Vagina (tissue), 2 donors: ENCODE measurements at regions not wholly inside any gene's neighbourhood (a gene's known extent, or its start where the extent isn't known, plus 50 kb on each side); places are given as distances from the start of the nearest gene placed in this dataset.

Source experiments
- POLR2A ChIP-seq, 2 donors: fragments of 450-650 bp; IDR thresholded peaks; one replicate each; pipeline ENCODE4 v1.6.1; 2017; ENCODE audit warnings: antibody characterized with exemption in 2 of 2, mild to moderate bottlenecking in 2 of 2, moderate library complexity in 2 of 2
- TF ChIP-seq, protein P1 (sequence below), 3 experiments: fragments of 450-650 bp in 2 of 3; fragments of 200-600 bp in 1 of 3; sonication (generic) in 1 of 3; IDR thresholded peaks; one replicate each; pipeline ENCODE4 v1.5.1; 2017 to 2019; ENCODE audit warnings: antibody characterized with exemption in 3 of 3, mild to moderate bottlenecking in 2 of 3, moderate library complexity in 2 of 3

DNA sequence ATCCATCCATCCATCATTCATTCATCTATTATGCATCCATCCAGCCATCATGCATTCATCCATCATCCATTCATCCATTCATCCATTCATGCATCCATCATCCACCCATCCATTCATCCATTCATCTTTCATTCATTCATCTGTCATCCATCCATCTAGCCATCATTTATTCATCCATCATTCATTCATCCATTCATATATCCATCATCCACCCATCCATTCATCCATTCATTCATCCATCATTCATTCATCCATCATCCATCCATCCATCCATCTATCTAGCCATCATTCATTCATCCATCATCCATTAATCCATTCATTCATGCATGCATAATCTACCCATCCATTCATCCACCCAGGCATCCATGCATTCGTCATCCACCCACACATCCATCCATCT lies 1450.3 kb downstream of the TBC1D22A start:
- TF ChIP-seq, protein P1, sequence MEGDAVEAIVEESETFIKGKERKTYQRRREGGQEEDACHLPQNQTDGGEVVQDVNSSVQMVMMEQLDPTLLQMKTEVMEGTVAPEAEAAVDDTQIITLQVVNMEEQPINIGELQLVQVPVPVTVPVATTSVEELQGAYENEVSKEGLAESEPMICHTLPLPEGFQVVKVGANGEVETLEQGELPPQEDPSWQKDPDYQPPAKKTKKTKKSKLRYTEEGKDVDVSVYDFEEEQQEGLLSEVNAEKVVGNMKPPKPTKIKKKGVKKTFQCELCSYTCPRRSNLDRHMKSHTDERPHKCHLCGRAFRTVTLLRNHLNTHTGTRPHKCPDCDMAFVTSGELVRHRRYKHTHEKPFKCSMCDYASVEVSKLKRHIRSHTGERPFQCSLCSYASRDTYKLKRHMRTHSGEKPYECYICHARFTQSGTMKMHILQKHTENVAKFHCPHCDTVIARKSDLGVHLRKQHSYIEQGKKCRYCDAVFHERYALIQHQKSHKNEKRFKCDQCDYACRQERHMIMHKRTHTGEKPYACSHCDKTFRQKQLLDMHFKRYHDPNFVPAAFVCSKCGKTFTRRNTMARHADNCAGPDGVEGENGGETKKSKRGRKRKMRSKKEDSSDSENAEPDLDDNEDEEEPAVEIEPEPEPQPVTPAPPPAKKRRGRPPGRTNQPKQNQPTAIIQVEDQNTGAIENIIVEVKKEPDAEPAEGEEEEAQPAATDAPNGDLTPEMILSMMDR (IDR thresholded peaks at IDR 0.05) = no peak
- no peak for TF ChIP-seq POLR2A (IDR thresholded peaks at IDR 0.05)
